ENCODE measurements at regions not wholly inside any gene's neighbourhood (a gene's known extent, or its start where the extent isn't known, plus 50 kb on each side); places are given as distances from the start of the nearest gene placed in this dataset.

GRCh38 chr6:97915537-97915936, 632.5 kb upstream of the MMS22L start:
- Histone ChIP-seq H2AFZ (no peak overlapping the region; the same call in 1 of the 2 replicates), H3K4me2 (ENCODE audit: unreplicated experiment) (no peak overlapping the region), H3F3A (ENCODE audit: insufficient read depth) (no peaks in the 10 kb centered on the region), H3K4me3 (no peak overlapping the region), H3K9me2 (ENCODE audit: insufficient read depth) (no peaks in the 10 kb centered on the region), H3K9me3 (ENCODE audit: low read depth) (no peaks in the 10 kb centered on the region), H3K79me2 (ENCODE audit: insufficient read depth) (no peaks in the 10 kb centered on the region), H4K20me1 (ENCODE audit: insufficient read depth) (no peaks in the 10 kb centered on the region), H3K27me3 (replicated peaks; ENCODE audit: insufficient read depth) (no peaks in the 10 kb centered on the region), H3K27ac (no peak overlapping the region), H3K36me3 (ENCODE audit: low read depth) (no peaks in the 10 kb centered on the region), H3K9ac (no peak overlapping the region), H3K4me1 (ENCODE audit: insufficient read depth) (no peaks in the 10 kb centered on the region)
- WGBS, 2 experiments (ENCODE audit: low coverage in 1 of 2, low lambda C conversion rate in 2 of 2, missing lambda C conversion rate in 2 of 2) = 35 to 41% methylated on average over 2 of the region's 2 CpGs
- TF ChIP-seq EZH2 (IDR thresholded peaks at IDR 0.05; ENCODE audit: insufficient read depth, poor library complexity, severe bottlenecking) (no peak), EZH2phosphoT487 (IDR thresholded peaks at IDR 0.05; ENCODE audit: insufficient read depth, low read depth) (no peak)
- DNase-seq = no peak
- in situ Hi-C loops (cut with MboI) = no loop called here

GRCh38 chr6:97917369-97917768, 634.4 kb upstream of the MMS22L start:
- in situ Hi-C loops (cut with MboI) = no loop called here
- H3K4me3 ChIP-seq = no peak overlapping the region
- no peak overlapping the region for H2AFZ ChIP-seq
- no peak overlapping the region for H3K9ac ChIP-seq
- 73 to 83% methylated on average over 1 of the region's 1 CpG for WGBS, 2 experiments (ENCODE audit: low coverage in 1 of 2, low lambda C conversion rate in 2 of 2, missing lambda C conversion rate in 2 of 2)
- H3K9me3 ChIP-seq (ENCODE audit: low read depth) = no peaks in the 10 kb centered on the region
- no peak overlapping the region for H3K4me2 ChIP-seq (ENCODE audit: unreplicated experiment)
- TF ChIP-seq EZH2 (IDR thresholded peaks at IDR 0.05; ENCODE audit: insufficient read depth, poor library complexity, severe bottlenecking) (no peak), EZH2phosphoT487 (IDR thresholded peaks at IDR 0.05; ENCODE audit: insufficient read depth, low read depth) (no peak)
- no peaks in the 10 kb centered on the region for H3K27me3 ChIP-seq (replicated peaks; ENCODE audit: insufficient read depth)
- no peaks in the 10 kb centered on the region for H3K36me3 ChIP-seq (ENCODE audit: low read depth)
- H4K20me1 ChIP-seq (ENCODE audit: insufficient read depth) = no peaks in the 10 kb centered on the region
- no peaks in the 10 kb centered on the region for H3K79me2 ChIP-seq (ENCODE audit: insufficient read depth)
- H3F3A ChIP-seq (ENCODE audit: insufficient read depth) = no peaks in the 10 kb centered on the region
- no peaks in the 10 kb centered on the region for H3K9me2 ChIP-seq (ENCODE audit: insufficient read depth)
- H3K4me1 ChIP-seq (ENCODE audit: insufficient read depth) = no peaks in the 10 kb centered on the region
- no peak overlapping the region for H3K27ac ChIP-seq
- no peak for DNase-seq

- DNase-seq = no peak
- Histone ChIP-seq H3K79me2 (ENCODE audit: insufficient read depth) (no peaks in the 10 kb centered on the region), H3K27ac (no peak overlapping the region), H3K4me1 (ENCODE audit: insufficient read depth) (no peaks in the 10 kb centered on the region), H3K4me2 (ENCODE audit: unreplicated experiment) (no peak overlapping the region), H3F3A (ENCODE audit: insufficient read depth) (no peaks in the 10 kb centered on the region), H3K27me3 (replicated peaks; ENCODE audit: insufficient read depth) (no peaks in the 10 kb centered on the region), H3K36me3 (ENCODE audit: low read depth) (no peaks in the 10 kb centered on the region), H3K9ac (no peak overlapping the region), H4K20me1 (ENCODE audit: insufficient read depth) (no peaks in the 10 kb centered on the region), H3K4me3 (no peak overlapping the region), H2AFZ (no peak overlapping the region), H3K9me2 (ENCODE audit: insufficient read depth) (no peaks in the 10 kb centered on the region), H3K9me3 (ENCODE audit: low read depth) (no peaks in the 10 kb centered on the region)
- no peak for TF ChIP-seq EZH2phosphoT487 (IDR thresholded peaks at IDR 0.05; ENCODE audit: insufficient read depth, low read depth)
- TF ChIP-seq EZH2 (IDR thresholded peaks at IDR 0.05; ENCODE audit: insufficient read depth, poor library complexity, severe bottlenecking) = no peak
- 31 to 34% methylated on average over 3 of the region's 3 CpGs for WGBS, 2 experiments (ENCODE audit: low coverage in 1 of 2, low lambda C conversion rate in 2 of 2, missing lambda C conversion rate in 2 of 2)
- in situ Hi-C loops (cut with MboI) = no loop called here
Observed at GRCh38 chr6:97919046-97919445, 636.0 kb upstream of the MMS22L start.

GRCh38 chr6:97919631-97920030, 636.6 kb upstream of the MMS22L start:
- no peak overlapping the region for H3K9ac ChIP-seq
- in situ Hi-C loops (cut with MboI) = no loop called here
- H3K4me3 ChIP-seq = no peak overlapping the region
- H3K4me2 ChIP-seq (ENCODE audit: unreplicated experiment) = no peak overlapping the region
- no peaks in the 10 kb centered on the region for H3K79me2 ChIP-seq (ENCODE audit: insufficient read depth)
- TF ChIP-seq EZH2phosphoT487 (IDR thresholded peaks at IDR 0.05; ENCODE audit: insufficient read depth, low read depth) = no peak
- no peak for TF ChIP-seq EZH2 (IDR thresholded peaks at IDR 0.05; ENCODE audit: insufficient read depth, poor library complexity, severe bottlenecking)
- no peak overlapping the region for H3K27ac ChIP-seq
- no peaks in the 10 kb centered on the region for H4K20me1 ChIP-seq (ENCODE audit: insufficient read depth)
- no peaks in the 10 kb centered on the region for H3K27me3 ChIP-seq (replicated peaks; ENCODE audit: insufficient read depth)
- no peak for DNase-seq
- H3K4me1 ChIP-seq (ENCODE audit: insufficient read depth) = no peaks in the 10 kb centered on the region
- no peaks in the 10 kb centered on the region for H3F3A ChIP-seq (ENCODE audit: insufficient read depth)
- no peaks in the 10 kb centered on the region for H3K9me3 ChIP-seq (ENCODE audit: low read depth)
- no peaks in the 10 kb centered on the region for H3K36me3 ChIP-seq (ENCODE audit: low read depth)
- no peak overlapping the region for H2AFZ ChIP-seq
- H3K9me2 ChIP-seq (ENCODE audit: insufficient read depth) = no peaks in the 10 kb centered on the region

GRCh38 chr6:97923249-97923648, 640.2 kb upstream of the MMS22L start:
- Histone ChIP-seq H3K27me3 (replicated peaks; ENCODE audit: insufficient read depth) (no peaks in the 10 kb centered on the region), H3K9me3 (ENCODE audit: low read depth) (no peaks in the 10 kb centered on the region), H3K36me3 (ENCODE audit: low read depth) (no peaks in the 10 kb centered on the region), H4K20me1 (ENCODE audit: insufficient read depth) (no peaks in the 10 kb centered on the region), H3K79me2 (ENCODE audit: insufficient read depth) (no peaks in the 10 kb centered on the region), H3K9ac (no peak overlapping the region), H3F3A (ENCODE audit: insufficient read depth) (no peaks in the 10 kb centered on the region), H3K4me2 (ENCODE audit: unreplicated experiment) (no peak overlapping the region), H2AFZ (no peak overlapping the region), H3K4me1 (ENCODE audit: insufficient read depth) (no peaks in the 10 kb centered on the region), H3K9me2 (ENCODE audit: insufficient read depth) (no peaks in the 10 kb centered on the region), H3K27ac (no peak overlapping the region), H3K4me3 (no peak overlapping the region)
- TF ChIP-seq EZH2 (IDR thresholded peaks at IDR 0.05; ENCODE audit: insufficient read depth, poor library complexity, severe bottlenecking) (no peak), EZH2phosphoT487 (IDR thresholded peaks at IDR 0.05; ENCODE audit: insufficient read depth, low read depth) (no peak)
- in situ Hi-C loops (cut with MboI) = no loop called here
- 72 to 73% methylated on average over 2 of the region's 2 CpGs for WGBS, 2 experiments (ENCODE audit: low coverage in 1 of 2, low lambda C conversion rate in 2 of 2, missing lambda C conversion rate in 2 of 2)
- DNase-seq = no peak

Data from GM23248 (cell line).